Kidney (tissue), 13 donors: ENCODE measurements at regions not wholly inside any gene's neighbourhood (a gene's known extent, or its start where the extent isn't known, plus 50 kb on each side); places are given as distances from the start of the nearest gene placed in this dataset.

ENCODE experiments used
- DNase-seq, 5 donors: peaks; one replicate each; pipeline ENCODE4 v3.0.0-alpha.2; 2013 to 2020
- FAIRE-seq: peaks from 2 replicates; lab custom pipeline; 2012; peaks lifted over from hg19 to GRCh38; lab: Jason Lieb, UNC
- H3K27ac ChIP-seq, 2 donors: one replicate each; pipeline ENCODE4 v1.7.0; 2013; ENCODE audit warnings: low read depth in 2 of 2, low read length in 2 of 2, inconsistent platforms in 1 of 2
- H3K27me3 ChIP-seq: one replicate; pipeline ENCODE4 v1.7.1; 2013; ENCODE audit warnings: low read length, inconsistent platforms; ENCODE audit not compliant: control insufficient read depth, insufficient read depth
- H3K36me3 ChIP-seq, 3 donors: one replicate each; pipeline versions ENCODE4 v1.7.0 to v1.7.1; 2013; ENCODE audit warnings: low read length in 3 of 3, control low read depth in 1 of 3, inconsistent platforms in 1 of 3; ENCODE audit not compliant: insufficient read depth in 3 of 3, control insufficient read depth in 2 of 3
- H3K4me1 ChIP-seq, 3 donors: one replicate each; pipeline versions ENCODE4 v1.7.0 to v1.7.1; 2013; ENCODE audit warnings: low read length in 3 of 3, inconsistent platforms in 1 of 3, low read depth in 1 of 3; ENCODE audit not compliant: control insufficient read depth in 2 of 3, insufficient read depth in 2 of 3
- H3K4me3 ChIP-seq, 3 donors: one replicate each; pipeline versions ENCODE4 v1.7.0 to v1.8.1; 2013; ENCODE audit warnings: low read length in 3 of 3, control low read depth in 1 of 3, inconsistent platforms in 1 of 3
- H3K9ac ChIP-seq, 3 donors: one replicate each; pipeline versions ENCODE4 v1.7.0 to v1.7.1; 2013; ENCODE audit warnings: low read length in 3 of 3, control low read depth in 1 of 3, inconsistent platforms in 1 of 3
- H3K9me3 ChIP-seq, 3 donors: one replicate each; pipeline versions ENCODE4 v1.7.0 to v1.7.1; 2013; ENCODE audit warnings: low read length in 3 of 3, control low read depth in 1 of 3, inconsistent platforms in 1 of 3; ENCODE audit not compliant: control insufficient read depth in 2 of 3, insufficient read depth in 1 of 3
- intact Hi-C: fragments of 100-400 bp; cut with DNase I; formaldehyde crosslinking; loops from one replicate; pipeline ENCODE4 v1.11.1; 2022
- TF ChIP-seq, protein P1 (sequence below): IDR thresholded peaks from 3 replicates; pipeline ENCODE4 v1.5.1; 2012; ENCODE audit warnings: mild to moderate bottlenecking, moderate library complexity, borderline replicate concordance; ENCODE audit not compliant: insufficient read depth; ENCODE audit errors: extremely low read depth
- donor health status: control.
- donor health status: control.
- donor health status: control.
- donor health status: control.
- donor health status: control.
- donor health status: DM: yes; HTN: yes; CAD: no.
- donor health status: Normal renal cell carcinoma (clear cell type).

GRCh38 chr22:48488611-48489511 is 1338.8 kb downstream of the BRD1 start:
- TF ChIP-seq, protein P1, sequence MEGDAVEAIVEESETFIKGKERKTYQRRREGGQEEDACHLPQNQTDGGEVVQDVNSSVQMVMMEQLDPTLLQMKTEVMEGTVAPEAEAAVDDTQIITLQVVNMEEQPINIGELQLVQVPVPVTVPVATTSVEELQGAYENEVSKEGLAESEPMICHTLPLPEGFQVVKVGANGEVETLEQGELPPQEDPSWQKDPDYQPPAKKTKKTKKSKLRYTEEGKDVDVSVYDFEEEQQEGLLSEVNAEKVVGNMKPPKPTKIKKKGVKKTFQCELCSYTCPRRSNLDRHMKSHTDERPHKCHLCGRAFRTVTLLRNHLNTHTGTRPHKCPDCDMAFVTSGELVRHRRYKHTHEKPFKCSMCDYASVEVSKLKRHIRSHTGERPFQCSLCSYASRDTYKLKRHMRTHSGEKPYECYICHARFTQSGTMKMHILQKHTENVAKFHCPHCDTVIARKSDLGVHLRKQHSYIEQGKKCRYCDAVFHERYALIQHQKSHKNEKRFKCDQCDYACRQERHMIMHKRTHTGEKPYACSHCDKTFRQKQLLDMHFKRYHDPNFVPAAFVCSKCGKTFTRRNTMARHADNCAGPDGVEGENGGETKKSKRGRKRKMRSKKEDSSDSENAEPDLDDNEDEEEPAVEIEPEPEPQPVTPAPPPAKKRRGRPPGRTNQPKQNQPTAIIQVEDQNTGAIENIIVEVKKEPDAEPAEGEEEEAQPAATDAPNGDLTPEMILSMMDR, result no peak
- no peak overlapping the region for H3K27ac ChIP-seq
- no peaks in the 10 kb centered on the region for H3K4me1 ChIP-seq
- no peak overlapping the region for H3K4me3 ChIP-seq
- no peaks in the 10 kb centered on the region for H3K9me3 ChIP-seq
- H3K27me3 ChIP-seq, result peaks cover 7% of the 10 kb centered on the region
- FAIRE-seq (no peak), DNase-seq (peak in 4 of 5 donors; percentile 46 to 71 (median 64))
- intact Hi-C loops, result no loop called here
- H3K9ac ChIP-seq, result no peak overlapping the region
- no peaks in the 10 kb centered on the region for H3K36me3 ChIP-seq

DNA sequence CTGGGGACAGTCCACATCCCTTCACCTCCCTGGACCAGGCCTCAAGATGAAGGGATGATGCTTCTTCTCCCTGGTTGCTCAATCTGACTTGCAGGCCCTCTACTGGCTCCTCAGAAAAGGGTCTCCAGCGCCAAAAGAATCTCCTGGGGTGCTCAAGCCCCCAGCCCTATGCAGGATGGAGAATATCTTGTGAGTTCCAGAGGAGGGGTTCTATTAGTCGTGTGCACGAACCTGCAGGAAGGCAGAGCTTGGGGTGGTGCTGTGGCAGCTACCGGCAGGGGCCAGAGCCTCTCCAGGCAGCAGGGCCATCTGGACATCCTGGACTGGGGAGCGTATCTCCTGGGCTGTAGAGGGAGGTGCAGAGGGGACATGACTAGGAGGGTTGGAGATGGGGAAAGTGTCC is 1339.5 kb downstream of the BRD1 start:
- intact Hi-C loops, result no loop called here
- H3K27ac ChIP-seq, result no peak overlapping the region
- no peaks in the 10 kb centered on the region for H3K9me3 ChIP-seq
- TF ChIP-seq, protein P1, result no peak
- no peak overlapping the region for H3K4me3 ChIP-seq
- FAIRE-seq (no peak), DNase-seq (peak in 2 of 5 donors; percentile 26 to 46)
- no peaks in the 10 kb centered on the region for H3K36me3 ChIP-seq
- H3K4me1 ChIP-seq, result no peaks in the 10 kb centered on the region
- H3K27me3 ChIP-seq, result peaks cover 7% of the 10 kb centered on the region
- H3K9ac ChIP-seq, result no peak overlapping the region

DNA sequence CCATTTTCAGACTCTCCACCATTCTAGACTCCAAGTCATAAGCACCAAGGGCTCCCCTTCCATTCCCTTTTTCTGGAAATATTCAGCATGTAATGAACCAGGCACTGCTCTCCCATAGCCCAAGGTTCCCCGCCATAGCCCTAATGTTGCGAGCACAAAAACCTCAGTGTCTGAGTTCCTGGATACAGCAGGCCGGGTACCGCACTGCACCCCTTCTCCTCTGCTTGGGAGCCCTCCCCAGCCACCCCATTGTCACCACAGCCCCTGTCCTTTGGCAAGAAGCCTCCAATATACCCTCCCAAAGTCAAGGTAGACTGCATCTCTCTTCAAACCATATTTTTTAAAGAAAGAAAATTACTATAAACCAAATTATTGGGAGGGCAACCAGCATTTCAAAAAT is 1341.1 kb downstream of the BRD1 start:
- H3K27me3 ChIP-seq, result peaks cover 6% of the 10 kb centered on the region
- H3K4me3 ChIP-seq, result no peak overlapping the region
- no peaks in the 10 kb centered on the region for H3K4me1 ChIP-seq
- no peaks in the 10 kb centered on the region for H3K9me3 ChIP-seq
- intact Hi-C loops, result no loop called here
- no peaks in the 10 kb centered on the region for H3K36me3 ChIP-seq
- no peak overlapping the region for H3K27ac ChIP-seq
- DNase-seq (no peak), FAIRE-seq (no peak)
- TF ChIP-seq, protein P1, result no peak
- H3K9ac ChIP-seq, result no peak overlapping the region
